HG02798 (cell line): ENCODE measurements at regions not wholly inside any gene's neighbourhood (a gene's known extent, or its start where the extent isn't known, plus 50 kb on each side); places are given as distances from the start of the nearest gene placed in this dataset.

Experiments
- ATAC-seq: cut with Tn5 transposase; IDR thresholded peaks from one replicate; pipeline ENCODE4 v1.9.1; 2021; ENCODE audit warnings: mild to moderate bottlenecking; ENCODE audit not compliant: unreplicated experiment, poor library complexity

DNA sequence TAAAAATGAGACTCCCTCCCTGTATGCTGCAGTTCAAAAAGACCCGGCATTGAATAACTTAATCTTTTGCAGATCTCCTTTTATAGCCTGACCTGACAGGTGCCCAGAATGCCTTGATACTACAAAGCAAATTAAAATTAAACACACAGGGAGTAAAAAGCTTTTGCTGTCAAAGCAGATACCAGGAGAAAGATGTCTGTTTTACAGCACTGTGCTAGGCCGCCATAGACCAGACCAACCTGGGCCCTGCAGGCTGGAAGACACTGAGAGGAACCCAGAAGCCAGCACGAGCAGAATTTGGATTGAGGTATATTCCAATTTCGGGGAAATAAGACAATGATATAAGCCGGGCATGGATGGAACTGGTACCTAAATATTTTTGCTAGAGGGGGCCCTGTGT, 602.8 kb upstream of the SOX11 start:
- no peak for ATAC-seq

DNA sequence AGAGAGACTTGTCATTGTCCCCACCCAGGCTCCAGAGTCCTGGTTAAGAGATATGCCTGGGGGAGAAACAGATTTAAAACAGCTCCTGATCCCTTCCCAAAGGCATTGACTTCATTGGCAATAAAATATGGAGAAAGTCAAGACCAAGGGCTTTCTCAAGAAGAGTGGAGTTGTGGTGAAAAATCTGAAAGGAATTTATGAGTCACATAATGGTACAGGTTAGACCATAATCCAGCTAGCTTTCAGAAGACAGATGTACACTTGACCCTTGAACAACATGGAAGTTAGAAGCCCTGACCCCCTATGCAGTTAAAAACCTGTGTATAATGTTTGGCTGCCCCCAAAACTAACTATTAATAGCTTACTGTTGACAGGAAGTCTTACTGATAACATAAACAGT, 599.1 kb upstream of the SOX11 start:
- no peak for ATAC-seq

GRCh38 chr2:5093518-5093917, 598.7 kb upstream of the SOX11 start:
- ATAC-seq = no peak

DNA sequence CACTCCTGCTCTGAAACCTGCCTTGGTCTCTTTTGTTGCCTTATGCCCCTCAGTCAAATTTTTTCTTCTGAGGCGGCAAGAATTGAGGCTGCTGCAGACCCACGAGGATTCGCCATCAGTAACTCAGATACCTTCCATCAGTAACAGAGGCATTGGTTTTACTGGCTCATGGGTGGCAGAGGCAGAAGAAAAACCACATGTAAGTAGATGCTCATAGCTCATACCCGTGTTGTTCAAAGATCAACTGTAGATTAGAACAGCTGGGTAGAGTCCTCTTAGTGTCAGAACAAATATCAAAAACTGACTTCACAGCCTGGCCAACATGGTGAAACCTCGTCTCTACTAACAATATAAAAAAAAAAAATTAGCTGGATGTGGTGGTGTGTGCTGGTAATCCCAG, 598.0 kb upstream of the SOX11 start:
- ATAC-seq = no peak

DNA sequence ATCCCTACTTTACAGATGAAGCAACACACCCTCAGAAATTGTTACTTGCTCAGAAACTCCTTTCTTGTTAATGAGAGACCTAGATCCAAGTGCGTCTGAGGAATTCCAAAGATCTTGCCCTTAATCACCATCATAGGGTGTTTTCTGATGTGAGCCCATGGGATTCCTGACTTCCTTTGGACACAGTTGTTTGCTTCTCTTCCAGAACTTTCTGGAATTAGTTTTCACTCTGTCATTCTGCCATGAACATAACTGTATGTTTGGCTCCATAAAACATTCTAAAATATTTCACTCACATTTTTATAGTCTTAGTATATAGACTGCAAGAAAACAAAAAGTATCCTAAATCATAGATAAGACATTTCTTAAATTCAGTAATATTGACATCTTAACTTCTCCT, 593.9 kb upstream of the SOX11 start:
- ATAC-seq = no peak

GRCh38 chr2:5102823-5103222, 589.4 kb upstream of the SOX11 start:
- ATAC-seq = no peak

DNA sequence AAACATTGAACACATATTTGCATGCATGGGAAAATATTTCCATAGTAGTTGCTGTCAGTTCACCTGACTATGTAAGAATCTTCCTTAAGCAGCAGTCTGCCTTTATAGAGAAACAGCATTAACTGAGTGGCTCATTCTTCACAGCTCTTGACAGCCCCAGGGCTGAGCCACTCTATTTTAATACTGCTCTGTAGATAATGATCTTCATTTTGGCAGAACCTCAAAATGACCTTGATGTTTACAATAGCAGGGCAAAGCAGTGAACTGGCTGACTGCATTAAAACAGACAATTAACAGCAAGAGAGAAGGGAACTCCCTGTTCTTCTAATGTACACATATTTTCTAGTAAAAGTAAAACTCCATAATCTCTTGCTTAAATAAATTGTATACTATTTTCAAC, 580.6 kb upstream of the SOX11 start:
- ATAC-seq = no peak

- ATAC-seq = no peak
These were observed 573.1 kb upstream of the SOX11 start for GRCh38 chr2:5119046-5119445.

- no peak for ATAC-seq
These were observed 571.1 kb upstream of the SOX11 start for GRCh38 chr2:5121121-5121520.

DNA sequence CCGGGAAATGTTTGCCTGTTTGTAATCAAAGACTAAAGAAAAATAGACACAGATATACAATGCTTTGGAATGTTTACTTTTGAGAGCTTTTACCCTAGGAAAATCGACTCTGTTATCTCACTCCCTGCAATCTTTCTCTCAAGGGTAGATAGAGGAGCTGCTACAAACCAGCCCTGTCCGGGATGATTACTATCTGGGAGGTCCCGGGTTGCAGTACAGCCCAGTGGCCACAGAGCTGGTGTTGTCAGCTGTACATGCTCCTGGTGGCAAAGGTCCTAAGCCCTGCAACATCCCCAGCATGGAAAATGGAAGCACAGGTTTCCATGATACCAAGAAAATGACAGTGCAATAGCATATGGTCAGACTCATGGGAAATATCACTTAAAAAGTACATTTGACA, 570.5 kb upstream of the SOX11 start:
- no peak for ATAC-seq

DNA sequence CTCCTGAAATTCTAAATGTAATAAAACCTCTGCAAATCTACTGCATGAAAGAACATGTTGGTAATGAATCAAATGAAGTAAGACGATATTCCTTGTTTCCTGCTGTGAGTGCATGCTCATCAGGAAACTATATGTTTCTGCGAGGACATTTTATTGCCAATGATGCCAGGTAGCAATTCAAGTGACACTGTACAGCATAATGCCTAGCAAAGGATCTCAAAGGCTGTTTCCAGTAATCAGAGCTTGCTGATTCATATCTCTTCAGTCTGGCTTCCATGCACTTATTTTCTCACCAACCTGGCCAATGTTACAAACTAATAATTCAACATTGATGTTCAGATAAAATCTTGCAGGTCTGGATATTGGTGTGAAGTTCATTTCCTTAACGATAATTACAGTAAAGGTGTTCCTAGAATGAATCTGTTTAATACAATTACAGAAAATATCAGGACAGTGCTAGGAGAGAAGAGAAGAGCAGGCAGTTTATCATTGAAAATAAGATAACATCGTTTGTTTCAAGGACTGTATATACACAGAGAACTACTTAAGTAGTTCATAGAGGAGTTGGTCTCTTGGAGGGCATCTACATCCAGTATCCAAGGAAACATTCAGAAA, 568.5 kb upstream of the SOX11 start:
- ATAC-seq = no peak

- ATAC-seq = no peak
These were observed 567.0 kb upstream of the SOX11 start for GRCh38 chr2:5125017-5125730.

GRCh38 chr2:5132281-5132680, 559.9 kb upstream of the SOX11 start:
- no peak for ATAC-seq

- no peak for ATAC-seq
These were observed 551.8 kb upstream of the SOX11 start for GRCh38 chr2:5140347-5140746.

DNA sequence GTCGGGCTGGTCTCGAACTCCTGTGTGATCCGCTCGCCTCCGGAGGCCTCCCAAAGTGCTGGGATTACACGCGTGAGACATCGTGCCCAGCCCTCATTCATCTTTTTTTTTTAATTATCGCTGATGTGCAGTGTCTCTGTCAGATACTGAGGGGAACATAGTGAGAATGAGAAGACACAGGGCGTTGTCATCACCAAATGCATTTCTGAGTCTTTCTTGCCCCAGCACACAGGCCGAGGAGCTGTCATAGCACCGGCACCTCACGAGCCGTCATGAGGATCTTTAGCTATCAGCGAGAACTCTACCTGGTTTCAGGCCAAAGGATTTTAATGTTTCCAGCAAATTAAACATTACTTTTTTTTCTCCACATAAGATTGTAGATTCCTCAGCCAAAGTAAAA, 548.0 kb upstream of the SOX11 start:
- no peak for ATAC-seq

DNA sequence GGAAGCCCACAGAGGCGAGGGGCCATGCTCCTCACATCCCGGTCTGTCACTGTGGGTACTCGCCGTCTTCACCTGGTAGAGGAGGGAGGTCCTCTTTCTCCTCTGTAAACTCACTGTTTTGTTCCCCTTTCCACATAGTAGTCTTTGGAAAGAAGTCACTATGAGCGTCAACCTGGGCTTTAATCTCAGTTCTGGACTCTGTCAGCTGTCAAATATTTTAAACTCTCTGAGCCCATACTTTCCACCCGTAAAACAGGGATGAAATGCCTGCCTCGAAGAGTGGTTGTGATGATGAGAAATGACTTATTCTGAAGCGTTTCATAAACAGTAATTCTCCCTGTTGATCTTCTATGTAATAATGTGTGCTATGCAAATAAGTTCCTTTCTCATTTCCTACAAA, 547.1 kb upstream of the SOX11 start:
- no peak for ATAC-seq

GRCh38 chr2:5145801-5146200, 546.4 kb upstream of the SOX11 start:
- no peak for ATAC-seq

DNA sequence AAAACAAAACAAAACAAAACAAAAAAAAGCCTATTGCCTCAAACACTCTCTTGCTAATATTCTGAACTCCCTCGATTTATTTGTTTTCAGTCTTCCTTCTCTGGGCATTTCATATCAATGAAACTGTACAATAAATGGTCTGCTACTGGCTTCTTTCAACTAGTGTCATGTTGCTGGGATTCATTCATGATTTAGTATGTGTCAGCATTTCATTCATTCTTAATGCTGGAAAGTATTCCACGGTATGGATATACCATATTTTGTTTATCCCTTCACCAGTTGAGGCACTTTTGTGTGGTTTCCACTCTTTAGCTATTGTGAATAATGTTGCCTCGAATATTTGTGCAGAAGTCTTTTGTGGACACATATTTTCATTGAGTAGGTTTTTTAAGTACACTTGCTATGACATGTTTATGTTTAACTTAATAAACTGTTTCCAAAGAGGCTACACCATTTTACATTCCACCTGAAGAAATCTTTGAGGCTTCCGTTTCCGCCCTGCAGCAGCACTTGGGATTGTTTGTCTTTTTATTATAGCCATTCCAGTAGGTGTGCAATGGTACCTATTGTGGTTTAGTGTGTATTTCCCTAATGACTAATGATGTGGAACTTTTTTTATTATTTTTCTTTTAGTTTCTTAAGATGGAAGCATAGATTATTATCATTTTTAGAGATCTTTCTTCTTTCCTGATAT, 543.6 kb upstream of the SOX11 start:
- ATAC-seq = no peak

DNA sequence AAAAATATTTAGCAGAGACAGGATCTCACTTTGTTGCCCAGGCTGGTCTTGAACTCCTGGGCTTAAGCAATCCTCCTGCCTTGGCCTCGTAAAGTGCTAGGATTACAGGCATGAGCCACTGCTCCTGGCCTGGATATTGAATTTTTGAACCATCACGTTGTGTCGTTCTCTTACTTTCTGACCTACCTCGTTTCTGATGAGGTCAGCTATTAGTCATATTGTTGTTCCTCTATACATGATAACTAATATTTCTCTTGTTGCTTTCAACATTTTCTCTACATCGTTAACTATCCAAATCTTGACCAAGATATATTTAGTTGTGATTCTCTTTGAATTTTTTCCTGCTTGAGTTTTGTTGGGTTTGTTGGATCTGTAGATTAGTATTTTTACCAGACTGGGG, 541.3 kb upstream of the SOX11 start:
- ATAC-seq = no peak

DNA sequence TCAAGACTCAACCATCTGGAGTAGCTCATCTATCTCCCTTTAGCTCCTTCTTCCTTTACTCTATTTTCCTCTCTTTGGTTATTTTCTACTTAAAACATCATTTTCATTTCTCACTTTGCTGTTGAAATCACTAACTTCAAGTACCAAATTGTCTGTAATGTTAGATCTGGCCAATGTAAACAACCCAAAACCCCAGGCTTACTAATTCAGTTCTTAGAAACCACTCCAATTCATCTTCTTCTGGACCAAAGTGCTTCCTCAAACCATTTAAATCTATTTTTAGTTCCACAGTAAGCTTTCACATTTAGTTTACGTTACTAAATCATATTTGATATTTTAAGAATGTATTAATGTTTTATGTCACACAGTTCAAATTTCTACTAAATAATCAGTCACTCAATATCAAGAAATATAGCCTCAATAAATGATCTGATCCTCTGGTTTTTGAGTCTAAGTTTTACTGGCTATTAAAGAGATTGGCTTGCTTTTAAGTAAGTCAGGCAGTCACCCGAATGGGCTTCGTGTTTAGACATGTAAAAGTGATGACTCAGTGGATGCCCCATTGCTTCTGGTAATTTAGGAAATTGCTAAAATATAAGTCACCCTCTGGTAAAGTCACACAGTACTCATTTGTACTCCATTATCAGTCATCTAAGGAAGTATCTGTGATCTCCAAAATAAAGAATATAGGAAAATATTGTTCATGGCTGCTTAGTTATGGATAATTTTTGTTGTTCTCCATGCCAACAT, 527.2 kb upstream of the SOX11 start:
- ATAC-seq = no peak

DNA sequence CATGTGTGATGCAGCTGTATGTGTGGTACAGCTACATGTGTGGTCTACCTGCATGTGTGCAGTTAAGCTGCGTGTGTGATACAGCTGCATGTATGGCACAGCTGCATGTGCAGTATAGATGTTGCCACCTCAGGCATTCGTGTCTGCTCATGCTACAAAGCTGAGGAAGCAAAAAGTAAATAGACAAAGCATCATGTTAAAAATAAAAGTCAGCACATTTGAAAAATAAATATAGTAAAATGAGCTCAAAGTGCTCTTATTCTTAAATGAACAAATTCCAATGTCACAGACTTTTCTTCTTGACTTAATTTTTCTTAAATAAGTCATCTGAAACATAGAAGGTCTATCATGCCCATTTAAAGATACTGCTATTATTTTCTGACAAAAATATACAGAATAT, 519.3 kb upstream of the SOX11 start:
- ATAC-seq = no peak
